Endodermal cell (in vitro differentiated cells): ENCODE measurements at regions not wholly inside any gene's neighbourhood (a gene's known extent, or its start where the extent isn't known, plus 50 kb on each side); places are given as distances from the start of the nearest gene placed in this dataset.
"Not testable (repeated sequence)": the region's sequence is repeated elsewhere in the genome, so short reads cannot be mapped to it uniquely, and the experiment has no call there.

Source experiments
- DNase-seq: peaks from one replicate; pipeline ENCODE4 v3.0.0-alpha.2; 2017
- H3K27ac ChIP-seq: 2 replicates; pipeline ENCODE4 v1.5.1; 2013; ENCODE audit warnings: mild to moderate bottlenecking, low read depth, low read length, moderate library complexity
- H3K27me3 ChIP-seq: 2 replicates; pipeline ENCODE4 v1.6.1; 2013; ENCODE audit warnings: mild to moderate bottlenecking, low read length, moderate library complexity; ENCODE audit not compliant: insufficient read depth, control insufficient read depth, poor library complexity, severe bottlenecking
- H3K36me3 ChIP-seq: 2 replicates; pipeline ENCODE4 v1.7.0; 2013; ENCODE audit warnings: mild to moderate bottlenecking, low read length, moderate library complexity; ENCODE audit not compliant: control insufficient read depth, insufficient read depth
- H3K4me1 ChIP-seq: one replicate; pipeline ENCODE4 v1.7.0; 2013; ENCODE audit warnings: low read length; ENCODE audit not compliant: control insufficient read depth, insufficient read depth
- H3K4me3 ChIP-seq: 2 replicates; pipeline ENCODE4 v1.5.1; 2013; ENCODE audit warnings: mild to moderate bottlenecking, low read length, moderate library complexity
- H3K9ac ChIP-seq: 2 replicates; pipeline ENCODE4 v1.6.1; 2013; ENCODE audit warnings: mild to moderate bottlenecking, low read length, moderate library complexity; ENCODE audit not compliant: poor library complexity, severe bottlenecking; ENCODE audit errors: extremely low read depth
- H3K9me3 ChIP-seq: 2 replicates; pipeline ENCODE4 v1.6.1; 2013; ENCODE audit warnings: mild to moderate bottlenecking, low read length, moderate library complexity; ENCODE audit not compliant: control insufficient read depth
- H3K27ac Mint-ChIP-seq: 2 replicates; pipeline ENCODE4 v1.8.0; 2020; ENCODE audit warnings: mixed read lengths
- H3K27me3 Mint-ChIP-seq: 2 replicates; pipeline ENCODE4 v1.8.0; 2021; ENCODE audit warnings: mild to moderate bottlenecking, mixed read lengths; ENCODE audit not compliant: insufficient read depth
- H3K36me3 Mint-ChIP-seq: 2 replicates; pipeline ENCODE4 v1.8.0; 2020; ENCODE audit warnings: low read depth, mixed read lengths
- H3K4me1 Mint-ChIP-seq: 2 replicates; pipeline ENCODE4 v1.8.0; 2020; ENCODE audit warnings: mixed read lengths
- H3K4me3 Mint-ChIP-seq: 2 replicates; pipeline ENCODE4 v1.8.0; 2020; ENCODE audit warnings: mild to moderate bottlenecking, moderate library complexity, mixed read lengths
- H3K9me3 Mint-ChIP-seq: 2 replicates; pipeline ENCODE4 v1.8.0; 2020; ENCODE audit warnings: mild to moderate bottlenecking, mixed read lengths
- CTCF ChIP-seq: fragments of 200-600 bp; sonication (generic); conservative IDR thresholded peaks from 2 replicates; pipeline ENCODE4 v1.5.0; 2021; ENCODE audit warnings: antibody characterized with exemption, mild to moderate bottlenecking
- WGBS, 2 experiments: methylation state at CpG; one replicate each; pipeline versions ENCODE4 v1.1.5 to v1.1.7; 2013; ENCODE audit warnings: missing lambda C conversion rate in 2 of 2, mixed read lengths in 1 of 2; ENCODE audit not compliant: insufficient coverage in 1 of 2, insufficient read length in 1 of 2; 5-methylcytosine and 5-hydroxymethylcytosine counted together

- H3K36me3 Mint-ChIP-seq, H3K36me3 ChIP-seq, H3K27me3 Mint-ChIP-seq, H3K4me3 Mint-ChIP-seq, H3K27ac Mint-ChIP-seq, H3K9me3 ChIP-seq, H3K4me1 ChIP-seq, H3K27me3 ChIP-seq, H3K4me1 Mint-ChIP-seq, H3K4me3 ChIP-seq, H3K27ac ChIP-seq, H3K9me3 Mint-ChIP-seq, H3K9ac ChIP-seq: not testable (repeated sequence)
- peak; percentile 81 for TF ChIP-seq CTCF
- DNase-seq: peak; percentile 71
- WGBS, 2 experiments: 28 to 44% methylated on average over 4 to 6 of the region's 7 CpGs
These were observed 266.9 kb upstream of the FAM78B start for GRCh38 chr1:166433404-166434304.

GRCh38 chr1:166457700-166458099 is 290.9 kb upstream of the FAM78B start:
- no peak overlapping the region for H3K9ac ChIP-seq
- H3K36me3 ChIP-seq: no peaks in the 10 kb centered on the region
- no peaks in the 10 kb centered on the region for H3K27me3 ChIP-seq
- no peaks in the 10 kb centered on the region for H3K4me1 ChIP-seq
- no peak overlapping the region for H3K27ac Mint-ChIP-seq
- DNase-seq: no peak
- H3K9me3 Mint-ChIP-seq: no peaks in the 10 kb centered on the region
- H3K27ac ChIP-seq: no peak overlapping the region
- H3K9me3 ChIP-seq: no peaks in the 10 kb centered on the region
- no peak for TF ChIP-seq CTCF
- 92 to 100% methylated on average over 1 to 2 of the region's 2 CpGs for WGBS, 2 experiments
- no peak overlapping the region for H3K4me3 Mint-ChIP-seq
- no peaks in the 10 kb centered on the region for H3K4me1 Mint-ChIP-seq
- H3K27me3 Mint-ChIP-seq: peaks cover 19% of the 10 kb centered on the region
- no peak overlapping the region for H3K4me3 ChIP-seq
- H3K36me3 Mint-ChIP-seq: no peaks in the 10 kb centered on the region

- DNase-seq: no peak
- H3K27me3 ChIP-seq: no peaks in the 10 kb centered on the region
- Mint-ChIP-seq H3K27me3 (peaks cover 2% of the 10 kb centered on the region), H3K4me1 (no peaks in the 10 kb centered on the region), H3K4me3 (no peak overlapping the region), H3K27ac (no peak overlapping the region), H3K9me3 (peaks cover 12% of the 10 kb centered on the region), H3K36me3 (no peaks in the 10 kb centered on the region)
- no peak for TF ChIP-seq CTCF
- no peak overlapping the region for H3K27ac ChIP-seq
- H3K9ac ChIP-seq: no peak overlapping the region
- H3K36me3 ChIP-seq: no peaks in the 10 kb centered on the region
- 100% methylated on average over 1 of the region's 1 CpG; no CpG with 5 or more reads in 1 of the 2 experiments for WGBS, 2 experiments
- H3K9me3 ChIP-seq: peaks cover 11% of the 10 kb centered on the region
- H3K4me1 ChIP-seq: no peaks in the 10 kb centered on the region
- H3K4me3 ChIP-seq: no peak overlapping the region
These were observed 297.5 kb upstream of the FAM78B start for GRCh38 chr1:166464333-166464732.
